ENCODE measurements at regions not wholly inside any gene's neighbourhood (a gene's known extent, or its start where the extent isn't known, plus 50 kb on each side); places are given as distances from the start of the nearest gene placed in this dataset.

DNA sequence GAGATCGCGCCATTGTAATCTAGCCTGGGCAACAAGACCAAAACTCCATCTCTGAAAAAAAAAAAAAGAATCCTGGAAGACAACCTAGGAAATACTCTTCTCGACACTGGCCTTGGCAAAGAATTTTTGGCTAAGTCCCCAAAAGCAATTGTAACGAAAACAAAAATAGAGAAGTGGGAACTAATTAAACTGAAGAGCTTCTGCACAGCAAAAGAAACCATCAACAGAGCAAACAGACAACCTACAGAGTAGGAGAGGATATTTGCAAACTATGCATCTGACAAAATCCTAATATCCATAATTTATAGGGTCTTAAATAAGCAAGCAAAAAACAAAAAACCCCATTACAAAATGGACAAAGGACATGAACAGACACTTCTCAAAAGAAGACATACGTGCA lies 76.5 kb upstream of the DUSP21 start:
- no peaks in the 10 kb centered on the region for H3K27me3 Mint-ChIP-seq (ENCODE audit: unreplicated experiment)
- TF ChIP-seq CTCF (IDR thresholded peaks at IDR 0.05; ENCODE audit: partially characterized antibody, unreplicated experiment): no peak
- no peaks in the 10 kb centered on the region for H3K9me3 Mint-ChIP-seq (ENCODE audit: unreplicated experiment)
- no peak overlapping the region for H3K4me3 Mint-ChIP-seq (ENCODE audit: unreplicated experiment)
- no peak overlapping the region for H3K27ac Mint-ChIP-seq (ENCODE audit: unreplicated experiment)
- H3K36me3 Mint-ChIP-seq (ENCODE audit: unreplicated experiment): no peaks in the 10 kb centered on the region
- no peaks in the 10 kb centered on the region for H3K4me1 Mint-ChIP-seq (ENCODE audit: low read depth, unreplicated experiment)
- DNase-seq: no peak

GRCh38 chrX:44765556-44765955 lies 78.3 kb upstream of the DUSP21 start:
- Mint-ChIP-seq H3K36me3 (ENCODE audit: unreplicated experiment) (no peaks in the 10 kb centered on the region), H3K4me3 (ENCODE audit: unreplicated experiment) (no peak overlapping the region), H3K27me3 (ENCODE audit: unreplicated experiment) (no peaks in the 10 kb centered on the region), H3K4me1 (ENCODE audit: low read depth, unreplicated experiment) (no peaks in the 10 kb centered on the region), H3K9me3 (ENCODE audit: unreplicated experiment) (no peaks in the 10 kb centered on the region), H3K27ac (ENCODE audit: unreplicated experiment) (no peak overlapping the region)
- TF ChIP-seq CTCF (IDR thresholded peaks at IDR 0.05; ENCODE audit: partially characterized antibody, unreplicated experiment): no peak
- DNase-seq: no peak

GRCh38 chrX:44747969-44748368 lies 95.9 kb upstream of the DUSP21 start:
- no peaks in the 10 kb centered on the region for H3K36me3 Mint-ChIP-seq (ENCODE audit: unreplicated experiment)
- no peak for DNase-seq
- TF ChIP-seq CTCF (IDR thresholded peaks at IDR 0.05; ENCODE audit: partially characterized antibody, unreplicated experiment): no peak
- no peak overlapping the region for H3K4me3 Mint-ChIP-seq (ENCODE audit: unreplicated experiment)
- H3K27me3 Mint-ChIP-seq (ENCODE audit: unreplicated experiment): no peaks in the 10 kb centered on the region
- no peaks in the 10 kb centered on the region for H3K9me3 Mint-ChIP-seq (ENCODE audit: unreplicated experiment)
- no peaks in the 10 kb centered on the region for H3K4me1 Mint-ChIP-seq (ENCODE audit: low read depth, unreplicated experiment)
- H3K27ac Mint-ChIP-seq (ENCODE audit: unreplicated experiment): no peak overlapping the region

DNA sequence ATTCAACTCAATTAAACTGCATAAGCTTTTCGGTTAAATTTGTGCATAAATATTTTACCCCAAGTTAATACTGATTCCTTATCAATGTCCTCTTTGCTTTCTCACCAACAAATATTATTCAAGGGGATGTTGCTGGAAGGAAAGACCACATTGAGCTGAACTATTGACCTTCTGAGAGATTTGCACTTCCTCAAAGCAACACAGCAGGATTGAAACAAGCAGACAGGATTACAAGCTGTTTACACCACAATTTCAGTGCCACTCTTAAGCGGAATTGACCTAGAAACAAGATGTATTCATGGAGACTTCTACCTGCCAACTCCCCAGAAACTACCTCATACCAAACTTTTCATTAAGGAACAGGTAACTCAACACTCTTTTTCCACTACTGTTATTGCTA lies 96.5 kb upstream of the DUSP21 start:
- H3K27ac Mint-ChIP-seq (ENCODE audit: unreplicated experiment): no peak overlapping the region
- H3K27me3 Mint-ChIP-seq (ENCODE audit: unreplicated experiment): no peaks in the 10 kb centered on the region
- no peak for TF ChIP-seq CTCF (IDR thresholded peaks at IDR 0.05; ENCODE audit: partially characterized antibody, unreplicated experiment)
- H3K36me3 Mint-ChIP-seq (ENCODE audit: unreplicated experiment): no peaks in the 10 kb centered on the region
- no peak for DNase-seq
- H3K9me3 Mint-ChIP-seq (ENCODE audit: unreplicated experiment): no peaks in the 10 kb centered on the region
- no peaks in the 10 kb centered on the region for H3K4me1 Mint-ChIP-seq (ENCODE audit: low read depth, unreplicated experiment)
- H3K4me3 Mint-ChIP-seq (ENCODE audit: unreplicated experiment): no peak overlapping the region

DNA sequence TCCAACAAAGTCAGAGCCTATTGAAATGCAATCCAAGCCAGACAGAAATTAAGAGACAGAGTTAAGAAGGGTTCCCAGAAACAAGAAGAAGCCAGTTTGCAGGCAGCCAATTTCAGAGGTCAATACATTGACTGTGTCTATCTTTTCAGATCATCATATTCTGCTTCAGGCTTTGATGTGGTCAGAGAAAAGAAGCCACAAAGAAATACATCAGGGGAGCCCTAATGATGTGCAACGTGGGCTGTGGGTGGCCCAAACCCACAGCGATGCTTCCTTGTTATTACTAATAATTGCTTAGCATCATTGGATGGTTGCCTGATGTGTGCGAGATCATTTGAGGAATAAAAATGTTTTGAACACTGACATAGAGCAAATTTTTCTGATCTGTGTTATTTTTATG lies 99.0 kb upstream of the DUSP21 start:
- H3K27ac Mint-ChIP-seq (ENCODE audit: unreplicated experiment): no peak overlapping the region
- no peaks in the 10 kb centered on the region for H3K27me3 Mint-ChIP-seq (ENCODE audit: unreplicated experiment)
- no peaks in the 10 kb centered on the region for H3K4me1 Mint-ChIP-seq (ENCODE audit: low read depth, unreplicated experiment)
- no peak overlapping the region for H3K4me3 Mint-ChIP-seq (ENCODE audit: unreplicated experiment)
- no peak for TF ChIP-seq CTCF (IDR thresholded peaks at IDR 0.05; ENCODE audit: partially characterized antibody, unreplicated experiment)
- no peaks in the 10 kb centered on the region for H3K36me3 Mint-ChIP-seq (ENCODE audit: unreplicated experiment)
- no peak for DNase-seq
- no peaks in the 10 kb centered on the region for H3K9me3 Mint-ChIP-seq (ENCODE audit: unreplicated experiment)

Measured in glutamatergic neuron (in vitro differentiated cells).